GM12891 (cell line): ENCODE measurements at regions not wholly inside any gene's neighbourhood (a gene's known extent, or its start where the extent isn't known, plus 50 kb on each side); places are given as distances from the start of the nearest gene placed in this dataset.

ENCODE experiments used
- DNase-seq: peaks from one replicate; pipeline ENCODE4 v3.0.0; 2011; ENCODE audit warnings: low spot score; ENCODE audit not compliant: insufficient read length
- FAIRE-seq: peaks from 2 replicates; lab custom pipeline; 2011; peaks lifted over from hg19 to GRCh38; lab: Jason Lieb, UNC
- PAX5 ChIP-seq: IDR thresholded peaks from 2 replicates; pipeline ENCODE4 v1.6.1; 2011; ENCODE audit warnings: low read length, moderate library complexity, mild to moderate bottlenecking; ENCODE audit not compliant: insufficient read depth, severe bottlenecking
- POLR2A ChIP-seq: IDR thresholded peaks from 2 replicates; pipeline ENCODE4 v1.6.1; 2011; ENCODE audit warnings: low read depth, low read length, control low read depth
- POLR2AphosphoS5 ChIP-seq: IDR thresholded peaks from 2 replicates; pipeline ENCODE4 v1.6.1; 2011; ENCODE audit warnings: low read depth, low read length, control low read depth
- POU2F2 ChIP-seq: IDR thresholded peaks from 2 replicates; pipeline ENCODE4 v1.6.1; 2011; ENCODE audit warnings: low read depth, mild to moderate bottlenecking, control low read depth, low read length, moderate library complexity
- SPI1 ChIP-seq: IDR thresholded peaks from 2 replicates; pipeline ENCODE4 v1.6.1; 2011; ENCODE audit warnings: low read depth, low read length, control low read depth
- TAF1 ChIP-seq: IDR thresholded peaks from 2 replicates; pipeline ENCODE4 v1.6.1; 2011; ENCODE audit warnings: low read depth, low read length, control low read depth

DNA sequence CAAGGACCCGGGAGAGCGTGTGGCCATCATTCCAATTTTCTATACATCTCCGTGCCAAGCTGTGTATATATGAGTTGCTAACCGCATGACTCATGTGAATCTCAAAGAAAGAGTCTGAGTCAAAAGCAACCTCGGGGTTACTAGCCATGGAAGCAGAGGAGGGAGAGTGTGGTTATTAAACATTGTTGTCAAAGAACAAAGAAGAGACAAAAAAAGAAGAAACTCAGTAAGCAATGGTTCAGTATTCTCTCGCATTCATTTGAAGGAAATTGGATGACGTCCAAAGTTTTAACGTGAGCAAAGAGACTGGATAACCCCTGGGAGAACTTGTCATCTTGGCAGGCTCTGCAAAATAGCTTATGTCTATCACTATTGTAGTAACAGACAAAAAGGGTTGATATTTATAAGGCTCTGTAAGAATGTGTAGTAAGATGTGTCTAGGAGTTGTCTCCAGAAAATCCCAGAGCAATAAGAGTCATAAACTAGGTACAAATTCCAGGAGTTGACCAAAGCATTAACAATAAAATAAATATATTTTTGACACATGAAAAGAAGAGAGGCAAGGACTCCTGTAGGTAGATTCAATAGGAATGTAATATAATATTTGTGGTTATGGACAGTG is 52.8 kb upstream of the GRM7 start:
- FAIRE-seq (no peak), DNase-seq (no peak)
- TF ChIP-seq SPI1 (no peak), PAX5 (no peak), TAF1 (no peak), POU2F2 (no peak), POLR2A (no peak), POLR2AphosphoS5 (no peak)

DNA sequence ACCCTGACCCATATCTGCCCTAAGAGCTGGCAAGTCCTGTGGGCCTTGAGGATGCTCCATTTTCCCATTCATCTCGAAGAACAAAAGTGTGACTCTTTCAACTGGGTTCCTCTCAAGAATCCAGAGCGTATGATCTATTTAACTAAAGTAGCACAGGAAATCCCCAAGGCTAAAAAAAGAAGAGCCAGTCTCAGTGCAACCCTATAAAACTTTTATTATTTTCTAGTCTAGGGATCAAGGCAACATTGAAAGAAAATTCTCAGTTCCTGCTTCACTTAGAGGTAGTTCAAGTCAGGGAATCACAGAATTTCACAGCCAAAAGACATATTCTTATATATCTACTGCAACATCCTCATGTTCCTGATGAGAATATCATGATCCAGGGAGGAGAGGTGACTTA is 51.6 kb upstream of the GRM7 start:
- DNase-seq, result no peak
- TF ChIP-seq TAF1 (no peak), POLR2A (no peak), POU2F2 (no peak), SPI1 (no peak), PAX5 (no peak), POLR2AphosphoS5 (no peak)
- no peak for FAIRE-seq
